Panc1 (cell line): ENCODE measurements at regions not wholly inside any gene's neighbourhood (a gene's known extent, or its start where the extent isn't known, plus 50 kb on each side); places are given as distances from the start of the nearest gene placed in this dataset.

Source experiments
- ATAC-seq: fragments of 200-7000 bp; cut with Tn5 transposase; 2 replicates; pipeline ENCODE4 v1.9.1; 2020; ENCODE audit warnings: mild to moderate bottlenecking, moderate library complexity
- BruUV-seq: library from RNA; stranded (reverse); fragments of 400-500 nt; replicated peaks from 2 replicates; lab custom pipeline; 2021; lab: Mats Ljungman, UMichigan
- CTCF ChIA-PET: fragments of 300-600 bp; sonication (Branson Sonifier 250); formaldehyde crosslinking; loops from one replicate; lab custom pipeline; 2022; ENCODE audit warnings: antibody characterized with exemption; lab: Charles Lee
- POLR2A ChIA-PET: fragments of 300-600 bp; sonication (Branson Sonifier 250); formaldehyde crosslinking; loops from one replicate; lab custom pipeline; 2022; ENCODE audit warnings: antibody characterized with exemption; lab: Charles Lee
- DNase-seq: peaks from one replicate; pipeline ENCODE4 v3.0.0-alpha.2; 2010; ENCODE audit warnings: low read depth, low spot score
- H3K27ac ChIP-seq: 2 replicates; pipeline ENCODE4 v1.5.1; 2011; ENCODE audit warnings: mild to moderate bottlenecking, low read length, inconsistent platforms
- H3K27me3 ChIP-seq: fragments of 200-500 bp; sonication (Bioruptor generic); 2 replicates; pipeline ENCODE4 v1.6.0; 2014; ENCODE audit warnings: low read length, inconsistent platforms; ENCODE audit not compliant: control insufficient read depth, insufficient read depth
- H3K36me3 ChIP-seq: fragments of 200-500 bp; sonication (Bioruptor generic); 2 replicates; pipeline ENCODE4 v1.5.1; 2014; ENCODE audit warnings: inconsistent platforms, mild to moderate bottlenecking, low read length, moderate library complexity; ENCODE audit not compliant: control insufficient read depth, insufficient read depth
- H3K4me1 ChIP-seq: 2 replicates; pipeline ENCODE4 v1.5.1; 2011; ENCODE audit warnings: inconsistent platforms, mild to moderate bottlenecking, low read length, moderate library complexity; ENCODE audit not compliant: control insufficient read depth, insufficient read depth
- H3K4me3 ChIP-seq, 2 experiments: 2 replicates each; pipeline ENCODE4 v1.5.1; 2011 to 2012; ENCODE audit warnings: low read depth in 2 of 2, low read length in 2 of 2, mild to moderate bottlenecking in 2 of 2, inconsistent platforms in 1 of 2, moderate library complexity in 1 of 2
- H3K9me3 ChIP-seq: fragments of 200-500 bp; sonication (Bioruptor generic); 2 replicates; pipeline ENCODE4 v1.5.1; 2014; ENCODE audit warnings: low read depth, mild to moderate bottlenecking, inconsistent platforms, low read length, moderate library complexity; ENCODE audit not compliant: control insufficient read depth, insufficient read depth
- POLR2AphosphoS5 ChIP-seq: IDR thresholded peaks from 2 replicates; pipeline ENCODE4 v1.6.1; 2012; ENCODE audit warnings: mild to moderate bottlenecking, low read depth, low read length, moderate library complexity
- REST ChIP-seq, 2 experiments: IDR thresholded peaks; 2 replicates each; pipeline ENCODE4 v1.6.1; 2011 to 2012; ENCODE audit warnings: low read depth in 2 of 2, control low read depth in 1 of 2, low read length in 1 of 2, mild to moderate bottlenecking in 1 of 2, moderate library complexity in 1 of 2; ENCODE audit not compliant: insufficient read depth in 1 of 2
- SIN3A ChIP-seq: IDR thresholded peaks from 2 replicates; pipeline ENCODE4 v1.6.1; 2012; ENCODE audit warnings: low read depth, mild to moderate bottlenecking, low read length, moderate library complexity, borderline replicate concordance; ENCODE audit not compliant: insufficient read depth
- TCF7L2 ChIP-seq: IDR thresholded peaks from 2 replicates; pipeline ENCODE4 v1.6.1; 2011; ENCODE audit warnings: mild to moderate bottlenecking, low read depth, low read length, inconsistent platforms
- in situ Hi-C: cut with HindIII; loops from 2 replicates; pipeline ENCODE4 v1.10.0; 2016; ENCODE audit warnings: low sequenced_read_pairs, low pct_unique_long_range_greater_than_20kb
- intact Hi-C: fragments of 100-400 bp; cut with micrococcal nuclease; formaldehyde crosslinking; loops from one replicate; pipeline ENCODE4 v1.10.0; 2022; ENCODE audit not compliant: unreplicated experiment
- TF ChIP-seq, protein P1 (sequence below): fragments of 450-650 bp; IDR thresholded peaks from 2 replicates; pipeline ENCODE4 v1.5.1; 2017; ENCODE audit warnings: mild to moderate bottlenecking

- ATAC-seq (no peak), DNase-seq (no peak)
- peaks cover 42% of the 10 kb centered on the region for H3K27me3 ChIP-seq
- H3K9me3 ChIP-seq, result no peaks in the 10 kb centered on the region
- no peaks in the 10 kb centered on the region for H3K4me1 ChIP-seq
- intact Hi-C loops, result no loop called here
- TF ChIP-seq, protein P1, sequence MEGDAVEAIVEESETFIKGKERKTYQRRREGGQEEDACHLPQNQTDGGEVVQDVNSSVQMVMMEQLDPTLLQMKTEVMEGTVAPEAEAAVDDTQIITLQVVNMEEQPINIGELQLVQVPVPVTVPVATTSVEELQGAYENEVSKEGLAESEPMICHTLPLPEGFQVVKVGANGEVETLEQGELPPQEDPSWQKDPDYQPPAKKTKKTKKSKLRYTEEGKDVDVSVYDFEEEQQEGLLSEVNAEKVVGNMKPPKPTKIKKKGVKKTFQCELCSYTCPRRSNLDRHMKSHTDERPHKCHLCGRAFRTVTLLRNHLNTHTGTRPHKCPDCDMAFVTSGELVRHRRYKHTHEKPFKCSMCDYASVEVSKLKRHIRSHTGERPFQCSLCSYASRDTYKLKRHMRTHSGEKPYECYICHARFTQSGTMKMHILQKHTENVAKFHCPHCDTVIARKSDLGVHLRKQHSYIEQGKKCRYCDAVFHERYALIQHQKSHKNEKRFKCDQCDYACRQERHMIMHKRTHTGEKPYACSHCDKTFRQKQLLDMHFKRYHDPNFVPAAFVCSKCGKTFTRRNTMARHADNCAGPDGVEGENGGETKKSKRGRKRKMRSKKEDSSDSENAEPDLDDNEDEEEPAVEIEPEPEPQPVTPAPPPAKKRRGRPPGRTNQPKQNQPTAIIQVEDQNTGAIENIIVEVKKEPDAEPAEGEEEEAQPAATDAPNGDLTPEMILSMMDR, result no peak
- TF ChIP-seq REST (IDR thresholded peaks at IDR 0.05; ENCODE audit: insufficient read depth in 1 of 2, low read depth in 2 of 2, low read length in 1 of 2) (no peak), TCF7L2 (no peak), POLR2AphosphoS5 (no peak), SIN3A (no peak)
- H3K4me3 ChIP-seq, result no peak overlapping the region
- no peak overlapping the region for H3K27ac ChIP-seq
- ChIA-PET POLR2A (no interaction called here), CTCF (no interaction called here)
- no peaks in the 10 kb centered on the region for H3K36me3 ChIP-seq
- in situ Hi-C loops, result no loop called here
- BruUV-seq, result no TSS peak
Measured at GRCh38 chr6:169881398-169881797, 130.0 kb downstream of the ERMARD start.

GRCh38 chr6:169880516-169880915 lies 129.1 kb downstream of the ERMARD start:
- Histone ChIP-seq H3K9me3 (no peaks in the 10 kb centered on the region), H3K4me1 (no peaks in the 10 kb centered on the region), H3K4me3 (no peak overlapping the region), H3K27ac (no peak overlapping the region), H3K27me3 (peaks cover 41% of the 10 kb centered on the region), H3K36me3 (no peaks in the 10 kb centered on the region)
- TF ChIP-seq, protein P1, result no peak
- TF ChIP-seq TCF7L2, result no peak
- no peak for TF ChIP-seq REST (IDR thresholded peaks at IDR 0.05; ENCODE audit: insufficient read depth in 1 of 2, low read depth in 2 of 2, low read length in 1 of 2)
- no peak for TF ChIP-seq POLR2AphosphoS5
- BruUV-seq, result no TSS peak
- no peak for ATAC-seq
- intact Hi-C loops (no loop called here), in situ Hi-C loops (no loop called here)
- ChIA-PET CTCF (no interaction called here), POLR2A (no interaction called here)
- DNase-seq, result no peak
